ENCODE measurements at regions not wholly inside any gene's neighbourhood (a gene's known extent, or its start where the extent isn't known, plus 50 kb on each side); places are given as distances from the start of the nearest gene placed in this dataset.
"Not testable (repeated sequence)": the region's sequence is repeated elsewhere in the genome, so short reads cannot be mapped to it uniquely, and the experiment has no call there.

- H3K36me3 ChIP-seq (ENCODE audit: control insufficient read depth in 2 of 2, insufficient read depth in 2 of 2, low read length in 2 of 2); H3K27ac ChIP-seq (ENCODE audit: low read length); H3K9ac ChIP-seq (ENCODE audit: low read length in 2 of 2); H3K27me3 ChIP-seq (ENCODE audit: control insufficient read depth in 1 of 2, insufficient read depth in 2 of 2, low read length in 2 of 2); H3K4me3 ChIP-seq (ENCODE audit: low read length in 2 of 2); H3K9me3 ChIP-seq (ENCODE audit: control insufficient read depth in 2 of 2, low read length in 2 of 2): not testable (repeated sequence)
- H3K4me1 ChIP-seq (ENCODE audit: control insufficient read depth, insufficient read depth, low read length): peaks cover 16% of the 10 kb centered on the region
Observed at GRCh38 chr12:116452975-116453374, 106.2 kb upstream of the MAP1LC3B2 start.

- H3K9me3 ChIP-seq (ENCODE audit: control insufficient read depth in 2 of 2, low read length in 2 of 2): no peaks in the 10 kb centered on the region
- peaks cover 16% of the 10 kb centered on the region for H3K4me1 ChIP-seq (ENCODE audit: control insufficient read depth, insufficient read depth, low read length)
- no peak overlapping the region for H3K9ac ChIP-seq (ENCODE audit: low read length in 2 of 2)
- no peak overlapping the region for H3K4me3 ChIP-seq (ENCODE audit: low read length in 2 of 2)
- no peak overlapping the region for H3K27ac ChIP-seq (ENCODE audit: low read length)
- H3K27me3 ChIP-seq (ENCODE audit: control insufficient read depth in 1 of 2, insufficient read depth in 2 of 2, low read length in 2 of 2): no peaks in the 10 kb centered on the region
- H3K36me3 ChIP-seq (ENCODE audit: control insufficient read depth in 2 of 2, insufficient read depth in 2 of 2, low read length in 2 of 2): no peaks in the 10 kb centered on the region
Observed at GRCh38 chr12:116453631-116454030, 105.5 kb upstream of the MAP1LC3B2 start.

- Histone ChIP-seq H3K4me1 (ENCODE audit: control insufficient read depth, insufficient read depth, low read length) (peaks cover 16% of the 10 kb centered on the region), H3K9ac (ENCODE audit: low read length in 2 of 2) (no peak overlapping the region), H3K27ac (ENCODE audit: low read length) (no peak overlapping the region), H3K9me3 (ENCODE audit: control insufficient read depth in 2 of 2, low read length in 2 of 2) (no peaks in the 10 kb centered on the region), H3K36me3 (ENCODE audit: control insufficient read depth in 2 of 2, insufficient read depth in 2 of 2, low read length in 2 of 2) (no peaks in the 10 kb centered on the region), H3K27me3 (ENCODE audit: control insufficient read depth in 1 of 2, insufficient read depth in 2 of 2, low read length in 2 of 2) (no peaks in the 10 kb centered on the region), H3K4me3 (ENCODE audit: low read length in 2 of 2) (no peak overlapping the region)
Observed at GRCh38 chr12:116454076-116454475, 105.1 kb upstream of the MAP1LC3B2 start.

- no peaks in the 10 kb centered on the region for H3K36me3 ChIP-seq (ENCODE audit: control insufficient read depth in 2 of 2, insufficient read depth in 2 of 2, low read length in 2 of 2)
- peak overlapping the region; percentile 83 for H3K27ac ChIP-seq (ENCODE audit: low read length)
- H3K9ac ChIP-seq (ENCODE audit: low read length in 2 of 2): peak overlapping the region in 1 of 2 donors; percentile 36
- no peaks in the 10 kb centered on the region for H3K9me3 ChIP-seq (ENCODE audit: control insufficient read depth in 2 of 2, low read length in 2 of 2)
- peak overlapping the region in 1 of 2 donors; percentile 8 for H3K4me3 ChIP-seq (ENCODE audit: low read length in 2 of 2)
- peaks cover 16% of the 10 kb centered on the region for H3K4me1 ChIP-seq (ENCODE audit: control insufficient read depth, insufficient read depth, low read length)
- no peaks in the 10 kb centered on the region for H3K27me3 ChIP-seq (ENCODE audit: control insufficient read depth in 1 of 2, insufficient read depth in 2 of 2, low read length in 2 of 2)
Observed at GRCh38 chr12:116454950-116455447, 104.2 kb upstream of the MAP1LC3B2 start.

- Histone ChIP-seq H3K4me1 (ENCODE audit: control insufficient read depth, insufficient read depth, low read length) (peaks cover 16% of the 10 kb centered on the region), H3K27me3 (ENCODE audit: control insufficient read depth in 1 of 2, insufficient read depth in 2 of 2, low read length in 2 of 2) (no peaks in the 10 kb centered on the region), H3K4me3 (ENCODE audit: low read length in 2 of 2) (peak overlapping the region in 1 of 2 donors; percentile 55), H3K36me3 (ENCODE audit: control insufficient read depth in 2 of 2, insufficient read depth in 2 of 2, low read length in 2 of 2) (no peaks in the 10 kb centered on the region), H3K9me3 (ENCODE audit: control insufficient read depth in 2 of 2, low read length in 2 of 2) (no peaks in the 10 kb centered on the region), H3K27ac (ENCODE audit: low read length) (peak overlapping the region; percentile 83), H3K9ac (ENCODE audit: low read length in 2 of 2) (peak overlapping the region in 1 of 2 donors; percentile 75)
Observed at GRCh38 chr12:116455540-116456329, 103.4 kb upstream of the MAP1LC3B2 start.

GRCh38 chr12:116456330-116457082 lies 102.7 kb upstream of the MAP1LC3B2 start:
- no peaks in the 10 kb centered on the region for H3K36me3 ChIP-seq (ENCODE audit: control insufficient read depth in 2 of 2, insufficient read depth in 2 of 2, low read length in 2 of 2)
- peaks cover 16% of the 10 kb centered on the region for H3K4me1 ChIP-seq (ENCODE audit: control insufficient read depth, insufficient read depth, low read length)
- H3K27me3 ChIP-seq (ENCODE audit: control insufficient read depth in 1 of 2, insufficient read depth in 2 of 2, low read length in 2 of 2): no peaks in the 10 kb centered on the region
- peak overlapping the region in 1 of 2 donors; percentile 75 for H3K9ac ChIP-seq (ENCODE audit: low read length in 2 of 2)
- no peaks in the 10 kb centered on the region for H3K9me3 ChIP-seq (ENCODE audit: control insufficient read depth in 2 of 2, low read length in 2 of 2)
- peak overlapping the region in 1 of 2 donors; percentile 55 for H3K4me3 ChIP-seq (ENCODE audit: low read length in 2 of 2)
- H3K27ac ChIP-seq (ENCODE audit: low read length): peak overlapping the region; percentile 83

- no peak overlapping the region for H3K9ac ChIP-seq (ENCODE audit: low read length in 2 of 2)
- H3K36me3 ChIP-seq (ENCODE audit: control insufficient read depth in 2 of 2, insufficient read depth in 2 of 2, low read length in 2 of 2): no peaks in the 10 kb centered on the region
- H3K27ac ChIP-seq (ENCODE audit: low read length): no peak overlapping the region
- H3K9me3 ChIP-seq (ENCODE audit: control insufficient read depth in 2 of 2, low read length in 2 of 2): no peaks in the 10 kb centered on the region
- H3K4me1 ChIP-seq (ENCODE audit: control insufficient read depth, insufficient read depth, low read length): peaks cover 16% of the 10 kb centered on the region
- no peaks in the 10 kb centered on the region for H3K27me3 ChIP-seq (ENCODE audit: control insufficient read depth in 1 of 2, insufficient read depth in 2 of 2, low read length in 2 of 2)
- H3K4me3 ChIP-seq (ENCODE audit: low read length in 2 of 2): no peak overlapping the region
Observed at GRCh38 chr12:116458492-116458891, 100.7 kb upstream of the MAP1LC3B2 start.

GRCh38 chr12:116459011-116459875 lies 99.9 kb upstream of the MAP1LC3B2 start:
- no peak overlapping the region for H3K4me3 ChIP-seq (ENCODE audit: low read length in 2 of 2)
- H3K9me3 ChIP-seq (ENCODE audit: control insufficient read depth in 2 of 2, low read length in 2 of 2): no peaks in the 10 kb centered on the region
- H3K9ac ChIP-seq (ENCODE audit: low read length in 2 of 2): no peak overlapping the region
- H3K27me3 ChIP-seq (ENCODE audit: control insufficient read depth in 1 of 2, insufficient read depth in 2 of 2, low read length in 2 of 2): no peaks in the 10 kb centered on the region
- peaks cover 16% of the 10 kb centered on the region for H3K4me1 ChIP-seq (ENCODE audit: control insufficient read depth, insufficient read depth, low read length)
- no peaks in the 10 kb centered on the region for H3K36me3 ChIP-seq (ENCODE audit: control insufficient read depth in 2 of 2, insufficient read depth in 2 of 2, low read length in 2 of 2)
- H3K27ac ChIP-seq (ENCODE audit: low read length): no peak overlapping the region

- Histone ChIP-seq H3K9me3 (ENCODE audit: control insufficient read depth in 2 of 2, low read length in 2 of 2) (no peaks in the 10 kb centered on the region), H3K27me3 (ENCODE audit: control insufficient read depth in 1 of 2, insufficient read depth in 2 of 2, low read length in 2 of 2) (no peaks in the 10 kb centered on the region), H3K27ac (ENCODE audit: low read length) (no peak overlapping the region), H3K9ac (ENCODE audit: low read length in 2 of 2) (no peak overlapping the region), H3K36me3 (ENCODE audit: control insufficient read depth in 2 of 2, insufficient read depth in 2 of 2, low read length in 2 of 2) (no peaks in the 10 kb centered on the region), H3K4me1 (ENCODE audit: control insufficient read depth, insufficient read depth, low read length) (peaks cover 10% of the 10 kb centered on the region), H3K4me3 (ENCODE audit: low read length in 2 of 2) (no peak overlapping the region)
Observed at GRCh38 chr12:116459916-116460663, 99.1 kb upstream of the MAP1LC3B2 start.

- Histone ChIP-seq H3K9ac (ENCODE audit: low read length in 2 of 2) (no peak overlapping the region), H3K27ac (ENCODE audit: low read length) (no peak overlapping the region)
Observed at GRCh38 chr12:116461060-116461459, 98.1 kb upstream of the MAP1LC3B2 start.

More at GRCh38 chr12:116461060-116461459, 98.1 kb upstream of the MAP1LC3B2 start:
- Histone ChIP-seq H3K4me3 (ENCODE audit: low read length in 2 of 2) (no peak overlapping the region), H3K9me3 (ENCODE audit: control insufficient read depth in 2 of 2, low read length in 2 of 2) (no peaks in the 10 kb centered on the region), H3K4me1 (ENCODE audit: control insufficient read depth, insufficient read depth, low read length) (peaks cover 6% of the 10 kb centered on the region), H3K36me3 (ENCODE audit: control insufficient read depth in 2 of 2, insufficient read depth in 2 of 2, low read length in 2 of 2) (no peaks in the 10 kb centered on the region), H3K27me3 (ENCODE audit: control insufficient read depth in 1 of 2, insufficient read depth in 2 of 2, low read length in 2 of 2) (no peaks in the 10 kb centered on the region)
